GM23338 (cell line): ENCODE measurements at regions not wholly inside any gene's neighbourhood (a gene's known extent, or its start where the extent isn't known, plus 50 kb on each side); places are given as distances from the start of the nearest gene placed in this dataset.

ENCODE experiments used
- ATAC-seq: fragments of 200-7000 bp; cut with Tn5 transposase; 3 replicates; pipeline ENCODE4 v1.9.1; 2020
- DNase-seq: peaks from one replicate; pipeline ENCODE4 v3.0.0-alpha.2; 2015; ENCODE audit warnings: low spot score
- H2AFZ ChIP-seq: fragments of 200-600 bp; sonication (generic); 2 replicates; pipeline ENCODE4 v1.8.0; 2016; ENCODE audit warnings: antibody characterized with exemption, mild to moderate bottlenecking, moderate library complexity
- H3F3A ChIP-seq: fragments of 200-600 bp; sonication (generic); replicated peaks from 2 replicates; pipeline ENCODE4 v1.8.0; 2017; ENCODE audit warnings: antibody characterized with exemption, mixed run types, low read depth
- H3K27ac ChIP-seq: fragments of 200-600 bp; sonication (generic); 2 replicates; pipeline ENCODE4 v1.6.1; 2016; ENCODE audit warnings: low read depth
- H3K27me3 ChIP-seq: fragments of 200-600 bp; sonication (generic); 2 replicates; pipeline ENCODE4 v1.8.0; 2016; ENCODE audit warnings: mild to moderate bottlenecking, mixed run types, moderate library complexity; ENCODE audit not compliant: insufficient read depth
- H3K36me3 ChIP-seq: fragments of 200-600 bp; sonication (generic); 2 replicates; pipeline ENCODE4 v1.8.0; 2016; ENCODE audit warnings: mild to moderate bottlenecking; ENCODE audit not compliant: insufficient read depth
- H3K4me1 ChIP-seq: fragments of 200-600 bp; sonication (generic); 2 replicates; pipeline ENCODE4 v1.8.0; 2016; ENCODE audit warnings: mild to moderate bottlenecking, moderate library complexity; ENCODE audit not compliant: insufficient read depth
- H3K4me2 ChIP-seq: fragments of 200-600 bp; sonication (generic); 2 replicates; pipeline ENCODE4 v1.7.1; 2017; ENCODE audit warnings: mixed run types
- H3K4me3 ChIP-seq: fragments of 200-600 bp; sonication (generic); 2 replicates; pipeline ENCODE4 v1.6.1; 2016; ENCODE audit warnings: mixed run types
- H3K79me2 ChIP-seq: fragments of 200-600 bp; sonication (generic); replicated peaks from 2 replicates; pipeline ENCODE4 v1.8.0; 2017; ENCODE audit warnings: mild to moderate bottlenecking; ENCODE audit not compliant: insufficient read depth
- H3K9me2 ChIP-seq: fragments of 200-600 bp; sonication (generic); 2 replicates; pipeline ENCODE4 v1.8.0; 2017; ENCODE audit not compliant: insufficient read depth
- H4K20me1 ChIP-seq: fragments of 200-600 bp; sonication (generic); replicated peaks from 2 replicates; pipeline ENCODE4 v1.8.0; 2017; ENCODE audit warnings: mild to moderate bottlenecking; ENCODE audit not compliant: insufficient read depth
- H3K27ac Mint-ChIP-seq: 2 replicates; pipeline ENCODE4 v1.8.0; 2020; ENCODE audit warnings: inconsistent platforms, mild to moderate bottlenecking, moderate library complexity, mixed read lengths
- H3K27me3 Mint-ChIP-seq: 3 replicates; pipeline ENCODE4 v1.8.0; 2022; ENCODE audit warnings: low read depth, mild to moderate bottlenecking, moderate library complexity, mixed read lengths, inconsistent platforms; ENCODE audit not compliant: insufficient read depth, poor library complexity
- H3K36me3 Mint-ChIP-seq: 3 replicates; pipeline ENCODE4 v1.8.0; 2021; ENCODE audit warnings: low read depth, mild to moderate bottlenecking, inconsistent platforms, moderate library complexity, mixed read lengths
- H3K4me1 Mint-ChIP-seq: 3 replicates; pipeline ENCODE4 v1.8.0; 2020; ENCODE audit warnings: mild to moderate bottlenecking, inconsistent platforms, mixed read lengths
- H3K4me3 Mint-ChIP-seq: 3 replicates; pipeline ENCODE4 v1.8.0; 2021; ENCODE audit warnings: moderate library complexity, mild to moderate bottlenecking, inconsistent platforms, mixed read lengths
- H3K9me3 Mint-ChIP-seq: 3 replicates; pipeline ENCODE4 v1.8.0; 2020; ENCODE audit warnings: moderate library complexity, mild to moderate bottlenecking, inconsistent platforms, mixed read lengths
- CTCF ChIP-seq, 2 experiments: fragments of 200-600 bp in 1 of 2; sonication (generic) in 1 of 2; conservative IDR thresholded peaks; 2 replicates each; pipeline versions ENCODE4 v1.5.1 to v1.6.1; 2016 to 2017; ENCODE audit warnings: antibody characterized with exemption in 2 of 2, low read depth in 2 of 2, mild to moderate bottlenecking in 2 of 2, moderate library complexity in 1 of 2
- ETS1 ChIP-seq: IDR thresholded peaks from 2 replicates; pipeline ENCODE4 v1.6.1; 2016; ENCODE audit warnings: antibody characterized with exemption
- EZH2 ChIP-seq: fragments of 200-600 bp; sonication (generic); IDR thresholded peaks from one replicate; pipeline ENCODE4 v1.8.0; 2017; ENCODE audit warnings: antibody characterized with exemption, mild to moderate bottlenecking, low read depth; ENCODE audit not compliant: unreplicated experiment
- EZH2phosphoT487 ChIP-seq: fragments of 200-600 bp; sonication (generic); IDR thresholded peaks from one replicate; pipeline ENCODE4 v1.8.1; 2018; ENCODE audit warnings: antibody characterized with exemption; ENCODE audit not compliant: unreplicated experiment
- POLR2AphosphoS5 ChIP-seq: IDR thresholded peaks from 2 replicates; pipeline ENCODE4 v1.6.1; 2016; ENCODE audit warnings: antibody characterized with exemption, low read depth
- REST ChIP-seq: IDR thresholded peaks from one replicate; pipeline ENCODE4 v1.6.1; 2018; ENCODE audit warnings: antibody characterized with exemption; ENCODE audit not compliant: unreplicated experiment
- STAT1 ChIP-seq: IDR thresholded peaks from one replicate; pipeline ENCODE4 v1.6.1; 2016; ENCODE audit warnings: antibody characterized with exemption; ENCODE audit not compliant: unreplicated experiment
- ZNF114 ChIP-seq: fragments of 250-450 bp; sonication (Bioruptor Pico); IDR thresholded peaks from 2 replicates; pipeline ENCODE4 v1.5.0; 2020; ENCODE audit warnings: mild to moderate bottlenecking, moderate library complexity
- ZNF462 ChIP-seq: fragments of 250-450 bp; sonication (Bioruptor Pico); IDR thresholded peaks from 2 replicates; pipeline ENCODE4 v1.5.0; 2020; ENCODE audit warnings: mild to moderate bottlenecking, moderate library complexity

GRCh38 chr13:106922384-106922783 lies 354.4 kb upstream of the ARGLU1 start:
- Histone ChIP-seq H3K27me3 (no peaks in the 10 kb centered on the region), H3K36me3 (no peaks in the 10 kb centered on the region), H3K4me3 (no peak overlapping the region), H3K9me2 (peaks cover 7% of the 10 kb centered on the region; the same call in 1 of the 2 replicates), H3K79me2 (no peaks in the 10 kb centered on the region), H3K27ac (no peak overlapping the region), H2AFZ (no peak overlapping the region), H3F3A (no peaks in the 10 kb centered on the region; the same call in 1 of the 2 replicates), H3K4me2 (peak overlapping the region; percentile 42; the same call in 1 of the 2 replicates), H4K20me1 (no peaks in the 10 kb centered on the region), H3K4me1 (peaks cover 28% of the 10 kb centered on the region)
- no peak overlapping the region for H3K4me3 Mint-ChIP-seq
- no peaks in the 10 kb centered on the region; the same call in 2 of the 3 replicates for H3K36me3 Mint-ChIP-seq
- no peak for DNase-seq
- H3K9me3 Mint-ChIP-seq, result peaks cover 7% of the 10 kb centered on the region; the same call in 1 of the 3 replicates
- ATAC-seq, result no peak
- H3K4me1 Mint-ChIP-seq, result peaks cover 60% of the 10 kb centered on the region
- H3K27me3 Mint-ChIP-seq, result peaks cover 23% of the 10 kb centered on the region
- TF ChIP-seq CTCF (conservative IDR thresholded peaks at IDR 0.05; ENCODE audit: low read depth in 2 of 2) (peak in 1 of 2 experiments; percentile 24; a peak in 1 of 4 replicates), EZH2phosphoT487 (no peak), REST (no peak), ZNF114 (CRISPR knock-in tag) (no peak), ETS1 (no peak), POLR2AphosphoS5 (no peak), EZH2 (no peak)
- H3K27ac Mint-ChIP-seq, result no peak overlapping the region; the same call in 1 of the 2 replicates

GRCh38 chr13:106919638-106920037 lies 351.7 kb upstream of the ARGLU1 start:
- Mint-ChIP-seq H3K36me3 (no peaks in the 10 kb centered on the region), H3K4me1 (peaks cover 73% of the 10 kb centered on the region), H3K27me3 (peaks cover 22% of the 10 kb centered on the region), H3K4me3 (no peak overlapping the region), H3K27ac (no peak overlapping the region), H3K9me3 (no peaks in the 10 kb centered on the region)
- TF ChIP-seq STAT1, result no peak
- TF ChIP-seq ZNF462 (CRISPR knock-in tag), result no peak
- H3F3A ChIP-seq, result no peaks in the 10 kb centered on the region; the same call in 1 of the 2 replicates
- DNase-seq (peak; percentile 26), ATAC-seq (peak; percentile 4; the same call in 2 of the 3 replicates)
- H3K4me2 ChIP-seq, result peak overlapping the region; percentile 86; the same call in 1 of the 2 replicates
- H3K27ac ChIP-seq, result no peak overlapping the region; the same call in 1 of the 2 replicates
- peaks cover 53% of the 10 kb centered on the region for H3K4me1 ChIP-seq
- no peaks in the 10 kb centered on the region for H4K20me1 ChIP-seq
- no peaks in the 10 kb centered on the region for H3K36me3 ChIP-seq
- H3K27me3 ChIP-seq, result 0 out of 2 replicates have a peak, but pooled peaks cover 5% of the 10 kb centered on the region
- H2AFZ ChIP-seq, result peak overlapping the region; percentile 94
- H3K79me2 ChIP-seq, result no peaks in the 10 kb centered on the region
- 0 out of 2 replicates have a peak, but pooled peaks cover 2% of the 10 kb centered on the region for H3K9me2 ChIP-seq
- no peak overlapping the region for H3K4me3 ChIP-seq
